Transverse colon (tissue), 4 donors: ENCODE measurements at regions not wholly inside any gene's neighbourhood (a gene's known extent, or its start where the extent isn't known, plus 50 kb on each side); places are given as distances from the start of the nearest gene placed in this dataset.

Experiments
- EP300 ChIP-seq: sonication (generic); formaldehyde crosslinking; IDR thresholded peaks from one replicate; pipeline ENCODE4 v1.6.1; 2017; ENCODE audit warnings: antibody characterized with exemption, low read depth
- POLR2AphosphoS5 ChIP-seq, 3 donors: sonication (generic); formaldehyde crosslinking; IDR thresholded peaks; one replicate each; pipeline ENCODE4 v1.6.1; 2016; ENCODE audit warnings: antibody characterized with exemption in 3 of 3
- TF ChIP-seq, protein P1 (sequence below), 5 experiments: fragments of 200-600 bp in 3 of 5; fragments of 450-650 bp in 2 of 5; sonication (generic) in 3 of 5; IDR thresholded peaks; 1 replicate in 2 of 5; 2 replicates in 3 of 5; pipeline ENCODE4 v1.5.1; 2016 to 2017; ENCODE audit warnings: antibody characterized with exemption in 5 of 5, inconsistent platforms in 3 of 5, mild to moderate bottlenecking in 2 of 5, moderate library complexity in 1 of 5

DNA sequence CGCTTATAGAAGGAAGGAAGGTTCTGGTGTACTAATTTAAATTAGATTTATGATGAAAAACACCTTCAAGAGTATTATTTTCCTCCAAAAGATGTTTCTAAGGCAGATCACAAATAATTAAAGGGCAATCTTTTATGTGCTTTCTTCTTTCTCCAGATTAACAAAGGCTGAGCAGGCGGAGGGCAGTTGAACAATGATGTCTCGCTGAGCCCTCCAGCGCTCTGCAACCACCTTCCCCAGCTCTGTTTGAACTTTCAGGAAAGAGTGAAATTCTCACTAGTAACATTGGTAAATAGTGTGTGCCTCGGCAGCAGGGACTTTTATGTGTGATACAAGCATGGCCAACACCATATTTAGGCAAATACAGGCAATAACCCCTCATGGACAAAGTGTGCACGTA, 379.1 kb upstream of the MKI67 start:
- TF ChIP-seq, protein P1, sequence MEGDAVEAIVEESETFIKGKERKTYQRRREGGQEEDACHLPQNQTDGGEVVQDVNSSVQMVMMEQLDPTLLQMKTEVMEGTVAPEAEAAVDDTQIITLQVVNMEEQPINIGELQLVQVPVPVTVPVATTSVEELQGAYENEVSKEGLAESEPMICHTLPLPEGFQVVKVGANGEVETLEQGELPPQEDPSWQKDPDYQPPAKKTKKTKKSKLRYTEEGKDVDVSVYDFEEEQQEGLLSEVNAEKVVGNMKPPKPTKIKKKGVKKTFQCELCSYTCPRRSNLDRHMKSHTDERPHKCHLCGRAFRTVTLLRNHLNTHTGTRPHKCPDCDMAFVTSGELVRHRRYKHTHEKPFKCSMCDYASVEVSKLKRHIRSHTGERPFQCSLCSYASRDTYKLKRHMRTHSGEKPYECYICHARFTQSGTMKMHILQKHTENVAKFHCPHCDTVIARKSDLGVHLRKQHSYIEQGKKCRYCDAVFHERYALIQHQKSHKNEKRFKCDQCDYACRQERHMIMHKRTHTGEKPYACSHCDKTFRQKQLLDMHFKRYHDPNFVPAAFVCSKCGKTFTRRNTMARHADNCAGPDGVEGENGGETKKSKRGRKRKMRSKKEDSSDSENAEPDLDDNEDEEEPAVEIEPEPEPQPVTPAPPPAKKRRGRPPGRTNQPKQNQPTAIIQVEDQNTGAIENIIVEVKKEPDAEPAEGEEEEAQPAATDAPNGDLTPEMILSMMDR (IDR thresholded peaks at IDR 0.05) = no peak
- TF ChIP-seq EP300 (no peak), POLR2AphosphoS5 (IDR thresholded peaks at IDR 0.05) (no peak)
